IgD-negative memory B cell (primary cell): ENCODE measurements at regions not wholly inside any gene's neighbourhood (a gene's known extent, or its start where the extent isn't known, plus 50 kb on each side); places are given as distances from the start of the nearest gene placed in this dataset.

ENCODE experiments used
- H3K27ac Mint-ChIP-seq, 3 donors: one replicate each; pipeline ENCODE4 v1.8.0; 2020 to 2022; ENCODE audit warnings: mild to moderate bottlenecking in 3 of 3, mixed read lengths in 3 of 3, moderate library complexity in 1 of 3
- H3K27me3 Mint-ChIP-seq: one replicate; pipeline ENCODE4 v1.8.0; 2021; ENCODE audit warnings: mixed read lengths
- H3K36me3 Mint-ChIP-seq: one replicate; pipeline ENCODE4 v1.8.0; 2020; ENCODE audit warnings: mild to moderate bottlenecking, mixed read lengths
- H3K4me1 Mint-ChIP-seq, 3 donors: one replicate each; pipeline ENCODE4 v1.8.0; 2020 to 2022; ENCODE audit warnings: mixed read lengths in 3 of 3, mild to moderate bottlenecking in 1 of 3
- H3K4me3 Mint-ChIP-seq, 4 donors: one replicate each; pipeline ENCODE4 v1.8.0; 2020 to 2022; ENCODE audit warnings: mild to moderate bottlenecking in 4 of 4, mixed read lengths in 4 of 4, moderate library complexity in 3 of 4
- H3K9me3 Mint-ChIP-seq, 3 donors: one replicate each; pipeline ENCODE4 v1.8.0; 2020 to 2021; ENCODE audit warnings: mixed read lengths in 3 of 3, mild to moderate bottlenecking in 1 of 3

- H3K27ac Mint-ChIP-seq, result peak overlapping the region in 1 of 3 donors; percentile 67
- peaks cover 0 to 6% (median 5%) of the 10 kb centered on the region in 3 donors for H3K4me1 Mint-ChIP-seq
- H3K9me3 Mint-ChIP-seq, result peaks cover 2 to 8% (median 4%) of the 10 kb centered on the region in 3 donors
- H3K4me3 Mint-ChIP-seq, result peak overlapping the region in 1 of 4 donors; percentile 70
- H3K36me3 Mint-ChIP-seq, result peaks cover 2% of the 10 kb centered on the region
- H3K27me3 Mint-ChIP-seq, result peaks cover 8% of the 10 kb centered on the region
Observed at GRCh38 chrX:13373431-13374187, 53.8 kb upstream of the ATXN3L start.

GRCh38 chrX:13373027-13373426 is 53.2 kb upstream of the ATXN3L start:
- Mint-ChIP-seq H3K27me3 (peaks cover 8% of the 10 kb centered on the region), H3K36me3 (peaks cover 2% of the 10 kb centered on the region), H3K4me1 (peaks cover 0 to 6% (median 6%) of the 10 kb centered on the region in 3 donors)

GRCh38 chrX:13372203-13372980 is 52.5 kb upstream of the ATXN3L start:
- peaks cover 0 to 8% (median 2%) of the 10 kb centered on the region in 3 donors for H3K9me3 Mint-ChIP-seq
- no peak overlapping the region for H3K27ac Mint-ChIP-seq
- H3K4me1 Mint-ChIP-seq, result peaks cover 0 to 6% (median 6%) of the 10 kb centered on the region in 3 donors
- H3K4me3 Mint-ChIP-seq, result no peak overlapping the region
- peaks cover 8% of the 10 kb centered on the region for H3K27me3 Mint-ChIP-seq
- H3K36me3 Mint-ChIP-seq, result peaks cover 2% of the 10 kb centered on the region

More at GRCh38 chrX:13373027-13373426, 53.2 kb upstream of the ATXN3L start:
- H3K4me3 Mint-ChIP-seq, result no peak overlapping the region
- H3K27ac Mint-ChIP-seq, result no peak overlapping the region
- peaks cover under 1 to 8% (median 2%) of the 10 kb centered on the region in 3 donors for H3K9me3 Mint-ChIP-seq

- Mint-ChIP-seq H3K36me3 (no peaks in the 10 kb centered on the region), H3K4me3 (no peak overlapping the region), H3K27ac (no peak overlapping the region), H3K27me3 (peaks cover 8% of the 10 kb centered on the region), H3K4me1 (peaks cover 0 to 6% (median 3%) of the 10 kb centered on the region in 3 donors), H3K9me3 (peaks cover 0 to 8% (median 0%) of the 10 kb centered on the region in 3 donors)
Observed at GRCh38 chrX:13371186-13371585, 51.3 kb upstream of the ATXN3L start.

GRCh38 chrX:13370713-13371112 is 50.9 kb upstream of the ATXN3L start:
- no peak overlapping the region for H3K27ac Mint-ChIP-seq
- H3K36me3 Mint-ChIP-seq, result no peaks in the 10 kb centered on the region
- peaks cover 8% of the 10 kb centered on the region for H3K27me3 Mint-ChIP-seq
- peaks cover 0 to 8% (median 0%) of the 10 kb centered on the region in 3 donors for H3K9me3 Mint-ChIP-seq
- no peak overlapping the region for H3K4me3 Mint-ChIP-seq
- peaks cover 0 to 6% (median 3%) of the 10 kb centered on the region in 3 donors for H3K4me1 Mint-ChIP-seq
